Amniotic epithelial cell (primary cell): ENCODE measurements at regions not wholly inside any gene's neighbourhood (a gene's known extent, or its start where the extent isn't known, plus 50 kb on each side); places are given as distances from the start of the nearest gene placed in this dataset.
A peak's percentile ranks its signal among the peaks of the same experiment; 100 is the strongest.

ENCODE experiments used
- DNase-seq: peaks from one replicate; pipeline ENCODE4 v3.0.0-alpha.2; 2010; ENCODE audit warnings: low read depth

DNA sequence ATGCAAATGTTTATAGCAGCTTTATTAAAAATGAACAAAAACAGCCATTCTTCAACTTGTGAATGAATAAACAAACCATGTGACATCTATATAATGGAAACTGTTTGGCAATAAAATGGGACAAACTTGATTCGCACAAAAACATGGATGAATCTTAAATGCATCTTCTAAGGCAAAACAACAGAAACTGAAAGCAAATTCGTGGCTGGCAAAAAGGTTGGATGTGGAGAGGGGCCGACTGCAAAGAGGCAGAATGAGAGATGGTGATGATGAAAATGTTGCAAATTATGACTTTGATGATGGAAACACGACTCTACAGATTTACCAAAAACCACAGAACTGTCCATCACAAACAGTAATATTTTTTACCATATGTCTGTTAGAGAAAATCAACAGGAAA lies 327.0 kb upstream of the NR5A2 start:
- DNase-seq = no peak

DNA sequence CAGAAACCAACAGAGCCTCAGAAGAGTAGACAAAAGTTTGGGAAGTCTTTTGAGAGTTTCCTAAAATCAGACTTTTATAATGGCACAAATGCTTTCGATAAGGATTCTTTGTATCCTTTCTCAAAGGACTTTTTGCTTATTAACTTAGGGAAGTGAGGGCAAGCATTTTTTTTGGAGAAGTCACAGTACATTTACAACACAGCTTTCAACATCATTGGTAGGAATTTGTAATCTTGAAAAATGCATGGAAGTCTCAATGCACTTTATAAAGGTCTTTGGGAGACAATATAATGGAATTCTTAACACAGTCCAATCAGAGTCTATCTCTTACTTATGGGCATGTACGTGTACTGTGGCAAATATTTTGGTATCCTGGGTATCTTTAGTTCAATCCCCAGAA lies 325.8 kb upstream of the NR5A2 start:
- peak; percentile 39 for DNase-seq

DNA sequence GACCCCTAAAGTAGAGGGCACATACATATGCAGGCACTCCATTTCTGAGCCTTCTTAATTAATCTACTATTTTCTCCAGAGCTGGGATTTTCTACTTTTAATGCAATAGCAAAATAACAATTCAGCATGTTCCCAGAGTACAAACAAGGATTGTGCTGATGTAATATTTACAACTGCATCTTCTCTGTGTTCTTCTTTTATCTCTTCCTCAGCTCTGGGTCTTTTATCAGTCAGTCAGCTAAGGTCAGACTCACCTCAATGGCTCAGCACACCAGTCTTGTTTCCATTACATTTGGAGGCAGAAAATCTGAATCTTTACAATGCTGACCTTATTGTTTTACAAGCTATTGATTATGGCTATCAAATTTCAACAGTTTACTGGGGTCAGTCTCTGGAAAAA lies 323.3 kb upstream of the NR5A2 start:
- peak; percentile 13 for DNase-seq

- no peak for DNase-seq
Observed at GRCh38 chr1:199705825-199706224, 321.7 kb upstream of the NR5A2 start.

DNA sequence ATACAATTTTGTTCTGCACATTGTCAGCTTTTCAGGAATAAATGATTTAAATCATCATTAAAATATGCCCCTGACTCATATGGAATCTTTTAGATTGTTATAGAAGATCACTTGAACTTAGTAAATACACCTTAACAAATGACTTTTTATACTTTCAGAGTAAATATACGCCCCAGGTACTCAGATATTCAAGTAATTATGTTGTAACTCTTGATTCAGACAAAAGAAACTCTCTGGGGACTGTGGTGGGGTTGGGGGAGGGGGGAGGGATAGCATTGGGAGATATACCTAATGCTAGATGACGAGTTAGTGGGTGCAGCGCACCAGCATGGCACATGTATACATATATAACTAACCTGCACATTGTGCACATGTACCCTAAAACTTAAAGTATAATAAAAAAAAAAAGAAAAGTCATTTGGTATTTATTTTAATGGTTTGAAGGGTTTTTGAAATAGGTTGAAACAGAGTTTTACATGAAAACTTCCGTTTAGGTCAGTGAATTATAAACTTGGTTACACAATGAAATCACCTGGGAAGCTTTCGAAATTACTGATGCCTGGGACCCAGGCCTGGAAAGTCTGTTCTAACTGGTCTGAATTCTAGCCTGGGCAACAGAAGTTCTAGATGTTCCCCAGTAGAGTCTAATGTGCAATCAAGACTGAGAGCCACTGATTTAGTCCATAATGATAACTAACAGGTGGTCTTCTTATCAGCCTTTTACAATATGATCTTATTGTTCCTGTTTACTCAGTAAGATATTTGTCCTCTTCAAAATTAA lies 320.5 kb upstream of the NR5A2 start:
- no peak for DNase-seq

- DNase-seq = no peak
Observed at GRCh38 chr1:199710974-199711373, 316.5 kb upstream of the NR5A2 start.

GRCh38 chr1:199716729-199717128 lies 310.8 kb upstream of the NR5A2 start:
- no peak for DNase-seq

- no peak for DNase-seq
Observed at GRCh38 chr1:199719156-199719842, 308.2 kb upstream of the NR5A2 start.

GRCh38 chr1:199720496-199720895 lies 307.0 kb upstream of the NR5A2 start:
- DNase-seq = no peak

GRCh38 chr1:199721001-199721400 lies 306.5 kb upstream of the NR5A2 start:
- DNase-seq = no peak

- DNase-seq = peak; percentile 37
Observed at GRCh38 chr1:199723250-199723956, 304.1 kb upstream of the NR5A2 start.

DNA sequence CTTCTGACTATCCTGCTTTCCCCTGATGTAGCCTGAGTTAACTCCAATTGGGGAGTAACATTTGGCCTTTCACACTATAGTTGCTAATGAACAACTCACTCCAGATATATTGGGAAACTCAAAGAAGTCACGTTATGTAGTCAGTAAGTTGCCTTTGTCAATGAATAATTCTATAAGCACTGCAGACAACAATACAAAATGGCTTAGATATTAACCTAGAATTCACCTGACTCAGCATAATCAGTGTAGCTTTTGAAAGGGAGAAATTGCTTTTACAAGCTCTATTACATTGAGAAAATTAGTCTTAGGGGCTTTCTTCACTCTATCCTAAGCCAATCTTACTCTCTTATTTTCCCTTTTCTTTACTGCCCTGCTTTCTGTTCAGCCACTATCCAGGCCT lies 303.5 kb upstream of the NR5A2 start:
- no peak for DNase-seq

DNA sequence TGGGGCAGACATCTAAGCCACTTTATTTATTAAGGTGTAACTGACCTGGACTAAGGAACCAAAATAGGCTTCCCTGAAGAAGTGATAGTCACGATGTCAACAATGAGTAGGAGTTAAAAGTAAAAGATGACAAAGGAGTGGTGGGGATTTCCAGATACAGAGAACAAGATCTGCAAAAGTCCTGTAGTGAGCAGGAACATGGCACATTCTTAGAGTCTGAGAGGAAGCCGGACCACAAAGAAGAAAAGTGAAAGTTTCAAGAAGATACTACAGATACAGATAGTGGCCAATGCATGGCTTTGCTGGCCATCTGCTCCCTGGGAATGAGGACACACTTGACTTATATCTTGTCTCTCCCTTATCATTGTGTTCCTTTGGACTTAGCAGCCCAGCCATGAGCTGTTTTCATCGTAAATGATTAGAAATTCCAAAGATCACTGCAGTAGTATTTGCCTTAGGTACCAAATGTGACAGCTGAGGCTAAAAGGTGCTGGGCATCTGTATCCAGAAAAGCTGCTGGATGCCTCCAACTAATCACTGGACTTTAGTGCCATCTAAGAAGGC lies 302.4 kb upstream of the NR5A2 start:
- DNase-seq = no peak

DNA sequence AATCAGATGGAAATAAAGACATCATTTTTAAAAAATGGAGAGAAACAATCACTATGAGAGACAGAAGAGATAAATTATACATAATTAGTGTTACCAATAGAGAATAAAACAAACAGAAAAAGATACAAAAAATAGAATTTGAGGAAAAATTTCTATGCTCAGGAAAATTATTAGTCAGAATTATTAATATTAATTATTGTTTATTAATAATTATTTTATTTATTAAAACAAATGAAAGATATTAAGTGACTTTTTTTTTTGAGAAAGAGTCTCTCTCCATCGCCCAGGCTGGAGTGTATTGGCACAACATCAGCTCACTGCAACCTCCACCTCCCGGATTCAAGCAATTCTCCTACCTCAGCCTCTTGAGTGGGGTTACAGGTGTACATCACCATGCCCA lies 299.8 kb upstream of the NR5A2 start:
- no peak for DNase-seq

- no peak for DNase-seq
Observed at GRCh38 chr1:199728345-199728744, 299.2 kb upstream of the NR5A2 start.

- DNase-seq = no peak
Observed at GRCh38 chr1:199733125-199733524, 294.4 kb upstream of the NR5A2 start.

DNA sequence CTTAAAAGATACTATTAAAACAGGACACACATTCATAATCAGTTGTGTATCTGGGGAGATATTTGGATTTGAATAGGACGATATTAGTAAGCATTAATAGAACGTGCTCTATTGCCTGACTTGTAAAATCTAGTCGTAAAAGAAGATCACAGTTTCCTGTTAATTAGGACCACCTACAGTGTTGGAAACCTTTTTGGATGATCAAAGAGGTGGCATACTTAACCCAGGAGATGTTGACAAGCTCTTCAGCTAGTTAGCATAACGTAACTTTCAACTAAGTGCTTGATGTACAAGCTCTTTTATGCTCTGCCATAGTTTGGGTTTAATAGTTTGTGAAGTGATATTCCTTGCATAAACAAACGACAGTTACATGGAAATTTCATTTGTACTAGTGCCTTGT lies 293.3 kb upstream of the NR5A2 start:
- DNase-seq = no peak

GRCh38 chr1:199735660-199736059 lies 291.9 kb upstream of the NR5A2 start:
- no peak for DNase-seq

DNA sequence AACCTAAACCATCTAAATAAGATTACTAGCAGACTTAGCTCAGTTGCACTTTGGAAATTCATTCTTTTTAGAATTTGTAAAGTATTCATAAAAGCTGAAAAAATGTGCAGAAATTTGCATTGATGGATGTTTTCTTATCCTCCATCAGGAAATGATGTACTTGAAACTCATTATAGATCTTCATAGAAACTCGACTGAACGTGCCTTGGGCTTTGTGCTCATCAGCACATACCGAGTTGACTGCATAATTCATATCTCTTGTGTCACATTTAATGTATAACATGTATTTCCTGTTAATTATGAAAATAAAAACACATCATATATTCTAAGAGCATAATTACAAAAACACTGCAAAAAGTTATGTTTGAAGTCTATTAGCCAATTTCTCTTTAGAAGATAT lies 290.9 kb upstream of the NR5A2 start:
- DNase-seq = no peak

GRCh38 chr1:199741586-199741985 lies 285.9 kb upstream of the NR5A2 start:
- DNase-seq = no peak

GRCh38 chr1:199742547-199742946 lies 285.0 kb upstream of the NR5A2 start:
- DNase-seq = peak; percentile 97

DNA sequence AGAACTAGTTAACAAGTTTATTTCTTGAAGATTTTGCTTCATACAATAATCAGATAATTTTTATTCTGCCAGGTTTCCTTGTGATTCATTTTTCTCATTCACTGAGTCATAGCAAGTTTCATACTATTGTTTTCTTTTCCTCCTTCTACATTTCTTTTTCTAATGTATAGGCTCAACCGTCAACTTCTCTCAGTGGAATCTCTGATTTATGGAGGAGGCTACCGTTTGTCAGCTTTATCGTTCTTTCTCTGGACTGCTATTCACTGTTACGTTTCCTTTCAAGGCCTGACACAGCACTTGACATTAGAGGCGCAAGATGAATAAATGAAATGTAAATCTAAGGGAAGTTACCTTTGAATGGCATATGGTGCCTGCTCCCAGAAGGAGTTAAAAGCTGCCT lies 284.3 kb upstream of the NR5A2 start:
- peak; percentile 33 for DNase-seq
